K562 (cell line): ENCODE measurements at regions not wholly inside any gene's neighbourhood (a gene's known extent, or its start where the extent isn't known, plus 50 kb on each side); places are given as distances from the start of the nearest gene placed in this dataset.

Experiments
- CAMTA2 ChIP-seq: fragments of 250-450 bp; sonication (Bioruptor Pico); conservative IDR thresholded peaks from 2 replicates; pipeline ENCODE4 v1.5.1; 2022
- FOXM1 ChIP-seq, 2 experiments: fragments of 450-650 bp in 1 of 2; sonication (generic) in 1 of 2; formaldehyde crosslinking in 1 of 2; IDR thresholded peaks; 2 replicates each; pipeline versions ENCODE4 v1.6.1 to v1.9.0; 2017 to 2022; ENCODE audit warnings: low read depth in 2 of 2, mild to moderate bottlenecking in 2 of 2, missing genetic modification reagents in 1 of 2, moderate library complexity in 1 of 2
- GTF2E2 ChIP-seq: fragments of 200-800 bp; sonication (Bioruptor generic); IDR thresholded peaks from 2 replicates; pipeline ENCODE4 v1.6.1; 2016; ENCODE audit warnings: missing genetic modification characterization, missing compliant biosample characterization
- NCOR1 ChIP-seq: fragments of 450-650 bp; IDR thresholded peaks from 2 replicates; pipeline ENCODE4 v1.6.1; 2016; ENCODE audit warnings: mild to moderate bottlenecking, moderate library complexity
- POLR2AphosphoS2 ChIP-seq: IDR thresholded peaks from 2 replicates; pipeline ENCODE4 v1.6.1; 2012; ENCODE audit warnings: low read length, improper control_type of control experiment
- RAD51 ChIP-seq: fragments of 450-650 bp; IDR thresholded peaks from 2 replicates; pipeline ENCODE4 v1.7.1; 2016; ENCODE audit warnings: low read depth, mild to moderate bottlenecking, borderline replicate concordance
- RBM17 ChIP-seq: fragments of 200-400 bp; formaldehyde crosslinking; IDR thresholded peaks from 2 replicates; pipeline ENCODE4 v1.6.1; 2017; ENCODE audit warnings: low read depth, mild to moderate bottlenecking, low read length, borderline replicate concordance
- RHOXF2B ChIP-seq: fragments of 250-450 bp; sonication (Bioruptor Pico); conservative IDR thresholded peaks from 2 replicates; pipeline ENCODE4 v1.5.1; 2021
- SLC30A9 ChIP-seq: fragments of 250-450 bp; sonication (Bioruptor Pico); IDR thresholded peaks from 2 replicates; pipeline ENCODE4 v1.8.0; 2022; ENCODE audit warnings: mild to moderate bottlenecking, moderate library complexity
- TCFL5 ChIP-seq: fragments of 250-450 bp; sonication (Bioruptor Pico); conservative IDR thresholded peaks from 2 replicates; pipeline ENCODE4 v1.6.1; 2021; ENCODE audit warnings: mild to moderate bottlenecking, moderate library complexity, matching md5 sums
- TF ChIP-seq, protein P1 (sequence below), 2 experiments: fragments of 450-650 bp in 1 of 2; sonication (generic) in 1 of 2; formaldehyde crosslinking in 1 of 2; IDR thresholded peaks; 2 replicates each; pipeline versions ENCODE4 v1.7.1 to v1.9.0; 2016 to 2022; ENCODE audit warnings: inconsistent platforms in 1 of 2, mild to moderate bottlenecking in 1 of 2, missing genetic modification reagents in 1 of 2
- TF ChIP-seq, protein P2 (sequence below), 2 experiments: fragments of 150-350 bp in 1 of 2; IDR thresholded peaks; 2 replicates each; pipeline ENCODE4 v1.6.1; 2012 to 2016; ENCODE audit warnings: low read depth in 2 of 2, low read length in 2 of 2, mild to moderate bottlenecking in 1 of 2, moderate library complexity in 1 of 2

DNA sequence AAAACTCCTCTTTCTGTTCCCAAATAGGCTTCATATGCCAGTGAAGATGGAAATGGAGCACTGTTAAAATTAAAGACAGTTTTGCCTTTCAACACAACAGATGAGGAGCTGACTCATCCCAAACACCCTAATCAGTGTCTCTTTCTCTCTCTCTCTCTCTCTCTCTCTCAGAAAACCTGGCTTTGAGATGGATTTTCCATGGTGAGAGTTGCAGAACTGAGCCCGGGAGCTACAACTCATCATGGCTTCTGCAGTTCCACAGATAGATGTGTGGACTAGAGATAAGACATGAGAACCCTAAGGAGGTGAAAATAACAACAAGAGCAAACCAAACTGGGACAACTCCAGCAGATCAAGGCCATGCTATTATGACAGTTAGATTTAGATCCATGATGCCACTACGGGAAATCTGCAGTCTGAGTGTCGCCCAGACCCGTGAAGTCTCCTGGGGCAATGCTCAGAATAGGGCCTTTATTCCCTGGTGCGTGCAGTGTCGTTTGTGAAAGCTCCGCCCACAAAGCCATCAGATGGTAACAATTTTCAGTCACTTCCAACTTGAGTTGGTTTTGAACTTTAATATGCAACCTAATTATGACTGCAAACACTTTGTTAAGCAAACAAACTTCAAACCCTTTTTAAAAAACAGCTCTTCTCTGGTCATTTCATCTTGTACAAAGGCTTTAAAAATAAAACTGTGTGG lies 338.2 kb upstream of the PREP start (continued):
- TF ChIP-seq, protein P1, sequence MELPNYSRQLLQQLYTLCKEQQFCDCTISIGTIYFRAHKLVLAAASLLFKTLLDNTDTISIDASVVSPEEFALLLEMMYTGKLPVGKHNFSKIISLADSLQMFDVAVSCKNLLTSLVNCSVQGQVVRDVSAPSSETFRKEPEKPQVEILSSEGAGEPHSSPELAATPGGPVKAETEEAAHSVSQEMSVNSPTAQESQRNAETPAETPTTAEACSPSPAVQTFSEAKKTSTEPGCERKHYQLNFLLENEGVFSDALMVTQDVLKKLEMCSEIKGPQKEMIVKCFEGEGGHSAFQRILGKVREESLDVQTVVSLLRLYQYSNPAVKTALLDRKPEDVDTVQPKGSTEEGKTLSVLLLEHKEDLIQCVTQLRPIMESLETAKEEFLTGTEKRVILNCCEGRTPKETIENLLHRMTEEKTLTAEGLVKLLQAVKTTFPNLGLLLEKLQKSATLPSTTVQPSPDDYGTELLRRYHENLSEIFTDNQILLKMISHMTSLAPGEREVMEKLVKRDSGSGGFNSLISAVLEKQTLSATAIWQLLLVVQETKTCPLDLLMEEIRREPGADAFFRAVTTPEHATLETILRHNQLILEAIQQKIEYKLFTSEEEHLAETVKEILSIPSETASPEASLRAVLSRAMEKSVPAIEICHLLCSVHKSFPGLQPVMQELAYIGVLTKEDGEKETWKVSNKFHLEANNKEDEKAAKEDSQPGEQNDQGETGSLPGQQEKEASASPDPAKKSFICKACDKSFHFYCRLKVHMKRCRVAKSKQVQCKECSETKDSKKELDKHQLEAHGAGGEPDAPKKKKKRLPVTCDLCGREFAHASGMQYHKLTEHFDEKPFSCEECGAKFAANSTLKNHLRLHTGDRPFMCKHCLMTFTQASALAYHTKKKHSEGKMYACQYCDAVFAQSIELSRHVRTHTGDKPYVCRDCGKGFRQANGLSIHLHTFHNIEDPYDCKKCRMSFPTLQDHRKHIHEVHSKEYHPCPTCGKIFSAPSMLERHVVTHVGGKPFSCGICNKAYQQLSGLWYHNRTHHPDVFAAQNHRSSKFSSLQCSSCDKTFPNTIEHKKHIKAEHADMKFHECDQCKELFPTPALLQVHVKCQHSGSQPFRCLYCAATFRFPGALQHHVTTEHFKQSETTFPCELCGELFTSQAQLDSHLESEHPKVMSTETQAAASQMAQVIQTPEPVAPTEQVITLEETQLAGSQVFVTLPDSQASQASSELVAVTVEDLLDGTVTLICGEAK (IDR thresholded peaks at IDR 0.05), result no peak
- TF ChIP-seq, protein P1 (CRISPR knock-in tag; IDR thresholded peaks at IDR 0.05), result no peak
- no peak for TF ChIP-seq TCFL5 (CRISPR knock-in tag)
- TF ChIP-seq SLC30A9 (CRISPR knock-in tag), result no peak
- no peak for TF ChIP-seq FOXM1 (IDR thresholded peaks at IDR 0.05; ENCODE audit: low read depth)
- no peak for TF ChIP-seq FOXM1 (CRISPR knock-in tag; IDR thresholded peaks at IDR 0.05; ENCODE audit: low read depth)
- TF ChIP-seq GTF2E2 (tag), result no peak
- no peak for TF ChIP-seq CAMTA2 (CRISPR knock-in tag)
- TF ChIP-seq RAD51, result no peak
- TF ChIP-seq RBM17, result no peak
- no peak for TF ChIP-seq POLR2AphosphoS2
- peak; percentile 61 for TF ChIP-seq NCOR1
- no peak for TF ChIP-seq RHOXF2B (CRISPR knock-in tag)
- TF ChIP-seq, protein P2, sequence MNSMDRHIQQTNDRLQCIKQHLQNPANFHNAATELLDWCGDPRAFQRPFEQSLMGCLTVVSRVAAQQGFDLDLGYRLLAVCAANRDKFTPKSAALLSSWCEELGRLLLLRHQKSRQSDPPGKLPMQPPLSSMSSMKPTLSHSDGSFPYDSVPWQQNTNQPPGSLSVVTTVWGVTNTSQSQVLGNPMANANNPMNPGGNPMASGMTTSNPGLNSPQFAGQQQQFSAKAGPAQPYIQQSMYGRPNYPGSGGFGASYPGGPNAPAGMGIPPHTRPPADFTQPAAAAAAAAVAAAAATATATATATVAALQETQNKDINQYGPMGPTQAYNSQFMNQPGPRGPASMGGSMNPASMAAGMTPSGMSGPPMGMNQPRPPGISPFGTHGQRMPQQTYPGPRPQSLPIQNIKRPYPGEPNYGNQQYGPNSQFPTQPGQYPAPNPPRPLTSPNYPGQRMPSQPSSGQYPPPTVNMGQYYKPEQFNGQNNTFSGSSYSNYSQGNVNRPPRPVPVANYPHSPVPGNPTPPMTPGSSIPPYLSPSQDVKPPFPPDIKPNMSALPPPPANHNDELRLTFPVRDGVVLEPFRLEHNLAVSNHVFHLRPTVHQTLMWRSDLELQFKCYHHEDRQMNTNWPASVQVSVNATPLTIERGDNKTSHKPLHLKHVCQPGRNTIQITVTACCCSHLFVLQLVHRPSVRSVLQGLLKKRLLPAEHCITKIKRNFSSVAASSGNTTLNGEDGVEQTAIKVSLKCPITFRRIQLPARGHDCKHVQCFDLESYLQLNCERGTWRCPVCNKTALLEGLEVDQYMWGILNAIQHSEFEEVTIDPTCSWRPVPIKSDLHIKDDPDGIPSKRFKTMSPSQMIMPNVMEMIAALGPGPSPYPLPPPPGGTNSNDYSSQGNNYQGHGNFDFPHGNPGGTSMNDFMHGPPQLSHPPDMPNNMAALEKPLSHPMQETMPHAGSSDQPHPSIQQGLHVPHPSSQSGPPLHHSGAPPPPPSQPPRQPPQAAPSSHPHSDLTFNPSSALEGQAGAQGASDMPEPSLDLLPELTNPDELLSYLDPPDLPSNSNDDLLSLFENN (IDR thresholded peaks at IDR 0.05; ENCODE audit: low read depth in 2 of 2, low read length in 2 of 2), result no peak
